GM13976 (cell line): ENCODE measurements at regions not wholly inside any gene's neighbourhood (a gene's known extent, or its start where the extent isn't known, plus 50 kb on each side); places are given as distances from the start of the nearest gene placed in this dataset.

Experiments
- DNase-seq: peaks from one replicate; pipeline ENCODE4 v3.0.0; 2012; ENCODE audit warnings: low spot score
- in situ Hi-C: fragments of 300-500 bp; cut with MboI; formaldehyde crosslinking; loops from one replicate; pipeline ENCODE4 v1.12.0; 2022; ENCODE audit warnings: low sequenced_read_pairs, mixed read lengths, inconsistent platforms; ENCODE audit not compliant: unreplicated experiment
- TF ChIP-seq, protein P1 (sequence below): IDR thresholded peaks from 2 replicates; pipeline ENCODE4 v1.5.1; 2012; ENCODE audit warnings: borderline replicate concordance, mild to moderate bottlenecking; ENCODE audit not compliant: insufficient read depth; ENCODE audit errors: extremely low read depth, missing control alignments, control extremely low read depth

DNA sequence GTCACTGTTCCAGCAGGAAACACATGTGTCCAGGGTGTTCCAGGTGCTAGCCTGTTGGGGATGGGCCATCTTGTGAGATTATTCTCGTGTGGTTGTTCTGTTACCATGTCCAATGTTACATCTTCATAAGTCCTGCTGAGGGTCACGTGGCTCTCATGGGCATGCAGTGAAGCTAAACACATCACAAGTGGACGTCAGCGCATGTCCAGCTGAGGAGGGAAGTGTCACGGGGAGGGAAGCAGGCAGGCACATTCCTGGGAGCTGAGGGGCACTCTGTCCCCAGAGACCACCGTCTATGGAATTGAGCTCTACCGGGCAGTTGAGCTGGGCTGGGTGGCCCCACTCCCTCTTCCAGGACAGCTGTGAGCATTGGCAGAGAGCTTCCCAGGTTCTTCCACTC, 155.3 kb upstream of the TWIST2 start:
- in situ Hi-C loops: no loop called here
- TF ChIP-seq, protein P1, sequence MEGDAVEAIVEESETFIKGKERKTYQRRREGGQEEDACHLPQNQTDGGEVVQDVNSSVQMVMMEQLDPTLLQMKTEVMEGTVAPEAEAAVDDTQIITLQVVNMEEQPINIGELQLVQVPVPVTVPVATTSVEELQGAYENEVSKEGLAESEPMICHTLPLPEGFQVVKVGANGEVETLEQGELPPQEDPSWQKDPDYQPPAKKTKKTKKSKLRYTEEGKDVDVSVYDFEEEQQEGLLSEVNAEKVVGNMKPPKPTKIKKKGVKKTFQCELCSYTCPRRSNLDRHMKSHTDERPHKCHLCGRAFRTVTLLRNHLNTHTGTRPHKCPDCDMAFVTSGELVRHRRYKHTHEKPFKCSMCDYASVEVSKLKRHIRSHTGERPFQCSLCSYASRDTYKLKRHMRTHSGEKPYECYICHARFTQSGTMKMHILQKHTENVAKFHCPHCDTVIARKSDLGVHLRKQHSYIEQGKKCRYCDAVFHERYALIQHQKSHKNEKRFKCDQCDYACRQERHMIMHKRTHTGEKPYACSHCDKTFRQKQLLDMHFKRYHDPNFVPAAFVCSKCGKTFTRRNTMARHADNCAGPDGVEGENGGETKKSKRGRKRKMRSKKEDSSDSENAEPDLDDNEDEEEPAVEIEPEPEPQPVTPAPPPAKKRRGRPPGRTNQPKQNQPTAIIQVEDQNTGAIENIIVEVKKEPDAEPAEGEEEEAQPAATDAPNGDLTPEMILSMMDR: no peak
- DNase-seq: no peak

DNA sequence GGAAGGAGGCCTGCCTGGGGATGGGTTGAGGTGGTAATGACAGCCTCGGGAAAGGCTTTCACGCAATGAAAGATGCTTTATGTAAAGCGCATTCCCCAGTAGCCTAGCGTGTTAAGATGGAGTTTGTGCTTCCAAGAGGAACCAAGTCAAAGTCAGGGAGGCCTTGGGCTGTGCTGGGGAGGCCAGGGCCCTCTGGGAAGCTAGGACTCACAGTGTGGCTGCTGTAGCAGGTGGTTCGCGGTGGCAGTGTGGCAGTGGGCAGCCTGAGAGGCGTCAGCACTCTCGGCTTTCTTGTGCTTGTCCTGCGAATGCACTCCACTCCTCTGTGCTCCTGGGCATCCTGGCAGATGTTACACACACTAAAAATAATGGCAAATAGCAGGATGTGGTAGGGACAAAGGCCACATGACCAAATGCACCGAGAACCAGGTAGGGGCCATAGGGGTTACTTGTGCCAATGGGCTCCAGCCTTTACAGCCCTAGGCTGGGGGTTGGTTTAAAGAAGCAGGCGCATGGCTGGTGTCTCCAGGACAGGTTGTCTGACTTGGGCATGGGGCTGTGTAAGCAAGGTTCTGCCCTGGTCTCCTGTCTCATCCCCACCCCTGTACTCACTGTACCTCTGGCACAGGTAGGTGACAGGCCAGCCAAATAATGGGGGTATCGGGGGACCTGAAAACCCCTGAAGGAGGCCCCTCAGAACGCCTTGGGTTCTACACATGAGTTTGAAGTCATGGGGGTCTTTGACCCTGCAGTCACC, 154.4 kb upstream of the TWIST2 start:
- in situ Hi-C loops: no loop called here
- no peak for DNase-seq
- TF ChIP-seq, protein P1: no peak

DNA sequence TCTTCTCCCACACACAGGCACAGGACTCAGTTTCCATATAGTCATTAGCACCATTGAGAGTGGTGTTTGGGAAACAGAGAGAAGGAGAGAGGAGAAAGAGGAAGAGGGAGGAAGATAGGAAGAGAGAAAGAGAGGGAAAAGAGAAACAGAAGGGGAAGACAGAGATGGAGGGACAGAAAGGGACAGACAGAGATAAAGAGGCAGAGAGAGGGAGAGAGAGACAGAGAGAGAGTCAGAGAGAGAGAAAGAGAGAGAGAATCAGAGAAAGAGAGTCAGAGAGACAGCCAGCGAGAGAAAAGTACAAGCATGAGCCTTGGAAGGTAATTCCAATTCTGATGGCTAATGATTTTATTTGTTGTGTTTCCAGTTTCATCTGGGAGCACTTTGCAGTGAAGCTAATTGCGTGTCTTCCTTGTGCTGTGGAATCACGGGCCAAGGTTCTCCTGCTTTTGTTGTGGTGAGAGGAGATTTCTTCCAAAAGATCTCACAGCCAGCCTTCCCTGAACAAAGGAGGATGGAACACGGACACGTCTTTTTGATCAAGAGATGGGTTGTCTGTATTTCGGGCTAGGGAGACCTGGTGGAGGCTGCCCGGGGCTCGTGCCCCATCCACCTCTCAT, 153.6 kb upstream of the TWIST2 start:
- in situ Hi-C loops: no loop called here
- TF ChIP-seq, protein P1: no peak
- no peak for DNase-seq

DNA sequence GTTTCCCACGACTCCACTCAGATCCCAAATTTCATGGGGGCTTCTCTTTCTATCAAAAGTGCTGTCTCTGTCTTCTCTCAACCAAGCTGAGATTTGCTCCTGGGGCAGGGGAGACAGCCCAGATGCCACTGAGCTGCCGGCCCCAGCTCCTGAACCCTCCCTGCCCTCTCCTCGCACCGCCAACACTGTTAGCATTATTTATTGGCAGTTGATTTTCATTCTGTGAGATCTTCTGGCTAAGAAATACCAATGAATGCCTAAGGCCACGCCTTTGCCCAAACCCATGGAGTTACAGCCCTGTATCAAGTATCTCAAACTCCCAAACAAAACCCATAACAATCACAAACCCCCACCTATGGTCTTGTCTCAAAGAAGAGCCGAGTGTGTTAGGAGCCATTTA, 153.0 kb upstream of the TWIST2 start:
- TF ChIP-seq, protein P1: no peak
- DNase-seq: no peak
- in situ Hi-C loops: no loop called here

DNA sequence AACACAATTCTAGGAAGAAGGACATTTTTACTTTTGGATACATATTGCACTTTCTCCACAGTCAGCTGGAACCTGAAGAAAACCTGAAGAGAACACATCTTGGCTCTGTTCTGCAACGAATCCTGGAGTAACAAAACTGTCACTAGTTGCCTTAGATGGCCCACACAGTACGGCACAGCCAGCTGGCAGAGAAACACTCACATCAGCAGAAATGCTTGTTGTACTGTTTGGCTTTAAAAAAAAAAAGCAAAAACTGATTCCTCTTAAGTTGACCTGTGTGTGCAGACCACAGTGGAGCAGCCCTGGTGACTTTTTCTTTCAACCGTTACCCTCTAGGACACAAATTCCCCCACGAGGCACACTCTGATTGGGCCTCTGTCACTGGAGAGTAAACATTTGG, 152.3 kb upstream of the TWIST2 start:
- DNase-seq: no peak
- in situ Hi-C loops: no loop called here
- TF ChIP-seq, protein P1: no peak

DNA sequence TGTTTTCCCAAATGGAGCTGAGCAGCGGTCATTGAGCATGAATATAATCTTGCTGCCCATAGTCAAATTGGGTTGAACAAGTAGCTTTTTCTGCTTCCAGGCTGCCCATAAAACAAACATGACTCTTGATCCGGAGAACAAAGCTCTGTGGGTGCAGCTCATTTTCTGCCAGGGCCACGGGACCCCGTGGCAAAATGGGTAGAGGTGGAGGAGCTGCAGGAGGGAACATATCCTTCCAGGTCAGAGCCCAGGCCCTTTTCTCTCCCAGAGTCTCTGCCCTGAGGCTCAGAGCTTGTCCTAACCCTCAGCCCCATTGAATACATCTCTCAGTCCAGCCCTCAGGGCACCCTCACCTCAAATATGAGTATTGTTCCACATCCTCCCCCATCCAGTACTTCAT, 151.6 kb upstream of the TWIST2 start:
- in situ Hi-C loops: no loop called here
- DNase-seq: no peak
- TF ChIP-seq, protein P1: no peak

DNA sequence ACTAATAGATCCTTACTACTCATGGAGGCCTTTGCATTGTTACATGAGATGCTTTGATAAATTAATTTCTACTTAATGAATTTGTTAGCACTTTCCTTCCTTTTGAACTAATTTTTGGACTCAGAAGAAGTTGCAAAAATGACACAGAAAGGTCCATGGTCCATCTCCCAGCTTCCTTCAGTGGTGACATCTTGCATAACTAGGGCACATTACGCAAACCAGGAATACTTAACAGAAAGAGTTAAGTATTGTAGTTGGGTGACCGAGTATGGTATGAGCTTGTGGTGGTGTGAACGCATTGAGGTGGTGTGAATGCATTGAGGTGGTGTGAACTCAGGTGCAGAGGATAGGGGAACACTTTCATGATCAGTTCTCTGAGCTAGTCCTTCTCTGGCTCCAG, 151.1 kb upstream of the TWIST2 start:
- no peak for DNase-seq
- in situ Hi-C loops: no loop called here
- TF ChIP-seq, protein P1: no peak
